Fibroblast of mammary gland (primary cell): ENCODE measurements at regions not wholly inside any gene's neighbourhood (a gene's known extent, or its start where the extent isn't known, plus 50 kb on each side); places are given as distances from the start of the nearest gene placed in this dataset.

Experiments
- DNase-seq: peaks from one replicate; pipeline ENCODE4 v3.0.0-alpha.2; 2010; ENCODE audit warnings: low read depth
- H3K4me3 ChIP-seq: 2 replicates; pipeline ENCODE4 v1.5.1; 2011; ENCODE audit warnings: low read depth, mild to moderate bottlenecking, low read length, moderate library complexity; ENCODE audit not compliant: control insufficient read depth
- CTCF ChIP-seq: conservative IDR thresholded peaks from 2 replicates; pipeline ENCODE4 v1.5.1; 2011; ENCODE audit warnings: low read depth, low read length, inconsistent platforms; ENCODE audit not compliant: control insufficient read depth, insufficient read depth

- peak; percentile 99 for DNase-seq
- TF ChIP-seq CTCF, result no peak
Observed at GRCh38 chr14:26765768-26766520, 168.1 kb upstream of the NOVA1 start.

DNA sequence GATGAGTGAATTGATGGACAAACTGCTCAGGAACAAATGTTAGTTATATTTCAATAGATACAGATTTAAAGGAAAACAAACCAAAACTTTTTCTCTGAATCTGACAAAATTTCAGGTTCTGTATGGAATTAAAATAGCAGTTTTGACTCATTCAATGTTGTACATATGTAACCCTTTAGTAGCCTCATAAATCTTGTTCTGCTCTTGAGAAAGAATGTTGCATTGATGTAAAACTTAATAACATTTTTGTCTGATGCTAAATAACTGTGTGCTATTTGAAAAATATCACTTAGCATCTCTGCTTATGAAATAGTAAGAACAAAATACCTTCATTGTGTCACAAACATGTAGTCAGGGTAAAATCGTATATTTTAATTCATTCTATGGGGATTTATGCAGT lies 168.9 kb upstream of the NOVA1 start:
- no peak overlapping the region for H3K4me3 ChIP-seq
- DNase-seq, result peak; percentile 63
- no peak for TF ChIP-seq CTCF

More at GRCh38 chr14:26765768-26766520, 168.1 kb upstream of the NOVA1 start:
- H3K4me3 ChIP-seq, result no peak overlapping the region

DNA sequence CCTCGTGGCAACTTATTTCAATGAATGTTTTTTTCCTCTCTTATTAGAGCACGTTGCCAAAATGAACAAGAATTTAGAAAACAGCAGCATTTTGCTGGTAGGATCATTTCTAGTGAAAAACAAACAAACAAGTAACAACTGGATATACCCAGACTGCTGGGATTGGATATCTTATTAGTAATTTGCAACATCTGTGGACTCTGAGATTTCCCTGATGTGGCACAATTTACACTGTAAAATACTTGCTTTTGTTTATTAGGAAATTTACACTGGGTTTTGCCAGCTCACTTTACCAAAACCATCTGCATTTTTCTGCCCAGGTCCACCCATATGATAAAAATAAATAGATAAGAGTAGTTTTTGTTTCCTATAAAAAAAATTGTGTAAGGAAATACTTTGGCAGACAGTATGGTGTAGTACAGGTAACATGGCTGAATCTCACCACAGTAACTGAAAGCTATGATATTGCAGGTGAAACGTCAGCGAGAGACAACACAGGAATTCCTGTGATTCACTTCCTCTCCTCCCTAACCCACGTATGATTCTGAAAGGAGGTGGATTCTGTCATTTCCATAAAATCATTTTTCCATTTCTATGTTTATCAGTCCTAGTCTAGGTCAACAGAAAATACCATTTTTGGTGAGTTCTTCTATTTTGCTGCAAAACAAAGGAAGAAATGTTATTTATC lies 176.2 kb upstream of the NOVA1 start:
- H3K4me3 ChIP-seq, result no peak overlapping the region
- TF ChIP-seq CTCF, result no peak
- DNase-seq, result no peak

- DNase-seq, result peak; percentile 83
- no peak overlapping the region for H3K4me3 ChIP-seq
- TF ChIP-seq CTCF, result no peak
Observed at GRCh38 chr14:26775765-26776563, 178.1 kb upstream of the NOVA1 start.

DNA sequence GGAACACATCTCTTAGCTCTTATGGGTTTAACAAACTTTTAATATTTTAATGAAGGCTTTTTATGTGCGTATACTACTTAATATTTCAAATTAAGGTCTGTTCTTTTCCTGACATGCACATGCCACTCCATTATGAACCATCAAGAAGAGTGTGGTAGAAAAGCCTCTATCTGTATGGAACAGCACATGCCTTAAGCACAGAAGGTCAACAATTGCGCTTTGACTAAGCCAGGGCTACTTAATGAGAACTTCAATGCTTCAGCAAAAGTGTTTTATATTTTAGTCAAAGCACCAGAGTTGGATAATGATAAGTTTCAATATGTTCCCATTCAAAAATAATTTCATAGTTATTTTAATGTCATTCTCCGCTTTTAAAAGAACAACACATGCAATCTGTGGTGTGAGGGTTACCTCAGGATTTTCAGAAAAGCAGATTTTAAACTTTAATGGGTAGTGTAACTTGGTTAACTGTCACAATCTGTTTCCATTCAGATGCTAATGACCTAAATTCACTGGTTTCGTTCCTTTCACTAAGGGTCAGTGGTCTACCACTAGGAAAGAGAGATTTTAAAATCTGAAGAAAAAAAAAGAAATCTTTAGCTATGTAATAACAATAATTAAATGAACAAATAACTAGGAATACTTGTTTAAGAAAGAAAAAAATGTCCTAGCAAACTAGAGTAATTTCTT lies 193.4 kb upstream of the NOVA1 start:
- H3K4me3 ChIP-seq, result no peak overlapping the region
- no peak for TF ChIP-seq CTCF
- no peak for DNase-seq

DNA sequence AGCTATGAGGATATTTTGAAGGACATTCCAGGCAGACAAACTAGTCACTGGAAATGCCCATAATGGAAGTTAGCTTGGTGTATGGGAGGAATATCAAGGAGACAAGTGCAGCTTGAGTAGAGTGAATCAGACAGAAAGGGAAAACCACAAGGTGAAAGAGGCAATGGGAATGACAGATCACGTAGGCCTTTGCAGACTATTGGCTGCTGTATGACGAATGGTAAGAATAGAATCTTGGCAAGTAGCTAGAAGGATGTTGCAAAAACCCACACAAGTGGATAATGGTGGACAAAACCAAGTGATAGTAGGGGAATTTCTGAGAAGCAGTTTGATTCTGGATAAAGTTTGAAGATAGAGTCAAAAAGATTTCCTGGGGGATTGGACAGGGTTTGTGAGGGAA lies 196.9 kb upstream of the NOVA1 start:
- TF ChIP-seq CTCF, result no peak
- peak; percentile 90 for DNase-seq
- no peak overlapping the region for H3K4me3 ChIP-seq
